ENCODE measurements at regions not wholly inside any gene's neighbourhood (a gene's known extent, or its start where the extent isn't known, plus 50 kb on each side); places are given as distances from the start of the nearest gene placed in this dataset.

DNA sequence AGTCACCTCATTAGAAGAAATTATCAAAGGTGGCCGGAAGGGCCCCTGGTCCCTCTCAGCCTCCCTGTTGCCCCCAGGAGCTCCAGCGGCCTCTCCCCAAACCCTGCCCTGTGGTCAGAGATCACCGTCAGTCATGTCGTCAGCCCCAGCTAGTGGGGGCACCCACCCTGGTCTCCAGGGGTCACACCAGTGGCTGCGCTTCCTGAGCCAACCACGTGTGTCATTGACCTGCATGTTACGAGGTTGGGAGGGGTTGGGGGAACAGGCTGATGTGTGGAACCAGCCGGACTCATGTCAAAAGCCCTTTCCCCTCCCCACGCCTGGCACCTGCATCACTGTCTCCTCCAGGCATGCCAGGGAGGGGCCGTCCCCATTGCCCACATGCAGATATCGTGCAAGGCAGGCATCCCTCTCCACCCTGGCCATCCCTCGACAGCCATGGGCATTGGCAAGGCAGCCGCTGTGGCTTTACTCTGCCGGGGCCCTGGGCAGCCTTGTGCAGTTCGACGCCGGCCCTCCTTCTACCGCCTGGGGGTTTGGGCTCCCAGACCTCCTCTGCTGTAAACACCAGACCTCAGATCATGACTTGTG is 128.7 kb downstream of the CRYAA start:
- no peak for TF ChIP-seq POLR2A (IDR thresholded peaks at IDR 0.05)
- TF ChIP-seq, protein P1, sequence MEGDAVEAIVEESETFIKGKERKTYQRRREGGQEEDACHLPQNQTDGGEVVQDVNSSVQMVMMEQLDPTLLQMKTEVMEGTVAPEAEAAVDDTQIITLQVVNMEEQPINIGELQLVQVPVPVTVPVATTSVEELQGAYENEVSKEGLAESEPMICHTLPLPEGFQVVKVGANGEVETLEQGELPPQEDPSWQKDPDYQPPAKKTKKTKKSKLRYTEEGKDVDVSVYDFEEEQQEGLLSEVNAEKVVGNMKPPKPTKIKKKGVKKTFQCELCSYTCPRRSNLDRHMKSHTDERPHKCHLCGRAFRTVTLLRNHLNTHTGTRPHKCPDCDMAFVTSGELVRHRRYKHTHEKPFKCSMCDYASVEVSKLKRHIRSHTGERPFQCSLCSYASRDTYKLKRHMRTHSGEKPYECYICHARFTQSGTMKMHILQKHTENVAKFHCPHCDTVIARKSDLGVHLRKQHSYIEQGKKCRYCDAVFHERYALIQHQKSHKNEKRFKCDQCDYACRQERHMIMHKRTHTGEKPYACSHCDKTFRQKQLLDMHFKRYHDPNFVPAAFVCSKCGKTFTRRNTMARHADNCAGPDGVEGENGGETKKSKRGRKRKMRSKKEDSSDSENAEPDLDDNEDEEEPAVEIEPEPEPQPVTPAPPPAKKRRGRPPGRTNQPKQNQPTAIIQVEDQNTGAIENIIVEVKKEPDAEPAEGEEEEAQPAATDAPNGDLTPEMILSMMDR (IDR thresholded peaks at IDR 0.05), result no peak

Measured in uterus (tissue), 2 donors.